OCI-LY7 (cell line): ENCODE measurements at regions not wholly inside any gene's neighbourhood (a gene's known extent, or its start where the extent isn't known, plus 50 kb on each side); places are given as distances from the start of the nearest gene placed in this dataset.
"Not testable (repeated sequence)": the region's sequence is repeated elsewhere in the genome, so short reads cannot be mapped to it uniquely, and the experiment has no call there.

Experiments used
- BruUV-seq: library from RNA; stranded (reverse); fragments of 400-500 nt; replicated peaks from 2 replicates; lab custom pipeline; 2021; lab: Mats Ljungman, UMichigan
- CTCF ChIA-PET: fragments of 300-600 bp; sonication (Branson Sonifier 250); formaldehyde crosslinking; loops from one replicate; lab custom pipeline; 2022; ENCODE audit warnings: antibody characterized with exemption; ENCODE audit not compliant: unreplicated experiment; lab: Charles Lee
- POLR2A ChIA-PET: fragments of 300-600 bp; sonication (Branson Sonifier 250); formaldehyde crosslinking; loops from one replicate; lab custom pipeline; 2022; ENCODE audit warnings: antibody characterized with exemption; lab: Charles Lee
- DNase-seq: peaks from one replicate; pipeline ENCODE4 v3.0.0-alpha.2; 2015; ENCODE audit warnings: low spot score
- H2AFZ ChIP-seq: fragments of 200-600 bp; sonication (generic), shearing (Covaris generic); 2 replicates; pipeline ENCODE4 v1.6.1; 2014; ENCODE audit warnings: mild to moderate bottlenecking, antibody characterized with exemption, low read length, moderate library complexity
- H3K27ac ChIP-seq: fragments of 200-600 bp; sonication (generic); 2 replicates; pipeline ENCODE4 v1.5.1; 2014; ENCODE audit warnings: mixed run types, low read depth, mild to moderate bottlenecking, moderate library complexity, low read length, inconsistent platforms; ENCODE audit not compliant: poor library complexity, severe bottlenecking
- H3K36me3 ChIP-seq: fragments of 200-600 bp; sonication (generic); 2 replicates; pipeline ENCODE4 v1.6.1; 2014; ENCODE audit warnings: mild to moderate bottlenecking, antibody characterized with exemption, low read length, moderate library complexity, mixed read lengths; ENCODE audit not compliant: insufficient read depth
- H3K4me1 ChIP-seq: fragments of 200-600 bp; sonication (generic); 2 replicates; pipeline ENCODE4 v1.5.1; 2014; ENCODE audit warnings: mild to moderate bottlenecking, low read length; ENCODE audit not compliant: insufficient read depth, poor library complexity, severe bottlenecking
- H3K4me2 ChIP-seq: fragments of 200-600 bp; sonication (generic); 2 replicates; pipeline ENCODE4 v1.6.1; 2014; ENCODE audit warnings: mild to moderate bottlenecking, low read length
- H3K4me3 ChIP-seq: fragments of 200-600 bp; sonication (generic); 2 replicates; pipeline ENCODE4 v1.5.1; 2014; ENCODE audit warnings: mild to moderate bottlenecking, low read depth, low read length; ENCODE audit not compliant: poor library complexity, severe bottlenecking
- H3K79me2 ChIP-seq: fragments of 200-600 bp; sonication (generic); 2 replicates; pipeline ENCODE4 v1.6.1; 2016; ENCODE audit warnings: low read depth, mild to moderate bottlenecking, low read length, moderate library complexity, mixed read lengths; ENCODE audit not compliant: insufficient read depth
- H3K9me2 ChIP-seq: fragments of 200-600 bp; sonication (generic); 2 replicates; pipeline ENCODE4 v1.6.1; 2016; ENCODE audit warnings: mild to moderate bottlenecking, low read length, mixed read lengths; ENCODE audit not compliant: insufficient read depth
- H3K9me3 ChIP-seq: fragments of 200-600 bp; sonication (generic); 2 replicates; pipeline ENCODE4 v1.6.1; 2014; ENCODE audit warnings: mild to moderate bottlenecking, mixed run types, low read length, mixed read lengths
- H4K20me1 ChIP-seq: fragments of 200-600 bp; sonication (generic); 2 replicates; pipeline ENCODE4 v1.6.1; 2014; ENCODE audit warnings: mild to moderate bottlenecking, antibody characterized with exemption, low read length, moderate library complexity, mixed read lengths; ENCODE audit not compliant: insufficient read depth
- CTCF ChIP-seq: fragments of 200-600 bp; sonication (generic); conservative IDR thresholded peaks from 2 replicates; pipeline ENCODE4 v1.5.1; 2014; ENCODE audit warnings: mild to moderate bottlenecking, antibody characterized with exemption, low read length, moderate library complexity, mixed read lengths
- EZH2phosphoT487 ChIP-seq: fragments of 200-600 bp; sonication (generic); IDR thresholded peaks from 2 replicates; pipeline ENCODE4 v1.6.1; 2018; ENCODE audit warnings: low read depth, borderline replicate concordance, mild to moderate bottlenecking, mixed run types, antibody characterized with exemption, low read length, moderate library complexity, mixed read lengths
- intact Hi-C: fragments of 100-400 bp; cut with micrococcal nuclease; formaldehyde crosslinking; loops from one replicate; pipeline ENCODE4 v1.10.0; 2022; ENCODE audit not compliant: unreplicated experiment

DNA sequence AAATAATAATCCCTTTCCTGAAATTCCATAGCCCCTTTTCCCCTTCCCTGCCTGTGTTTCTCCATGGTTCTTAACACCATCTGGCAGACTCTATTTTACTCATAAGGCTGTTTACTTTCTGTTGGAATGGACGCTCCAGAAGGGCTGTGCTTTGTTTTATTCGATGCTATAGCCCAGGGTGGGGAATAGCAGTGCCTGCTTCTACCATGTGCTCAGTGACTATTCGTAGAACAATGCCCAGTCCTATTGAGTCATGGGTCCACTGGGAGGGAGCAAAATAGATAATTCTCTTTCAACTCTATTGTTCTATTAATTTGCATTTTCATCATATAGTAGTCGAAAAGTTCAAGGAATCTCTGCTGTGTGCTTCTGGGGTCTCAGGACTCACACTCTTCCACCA is 565.1 kb downstream of the C6orf118 start:
- no TSS peak for BruUV-seq
- H3K9me3 ChIP-seq, result no peaks in the 10 kb centered on the region
- no peak overlapping the region for H3K4me3 ChIP-seq
- intact Hi-C loops, result no loop called here
- no peak for DNase-seq
- CTCF ChIA-PET, result no interaction called here
- H3K4me2 ChIP-seq, result no peak overlapping the region
- H4K20me1 ChIP-seq, result no peaks in the 10 kb centered on the region
- no peaks in the 10 kb centered on the region for H3K36me3 ChIP-seq
- H2AFZ ChIP-seq, result no peak overlapping the region
- H3K27ac ChIP-seq, result no peak overlapping the region
- H3K9me2 ChIP-seq, result no peaks in the 10 kb centered on the region
- no peaks in the 10 kb centered on the region for H3K4me1 ChIP-seq
- TF ChIP-seq EZH2phosphoT487 (no peak), CTCF (no peak)
- H3K79me2 ChIP-seq, result no peaks in the 10 kb centered on the region
- POLR2A ChIA-PET, result no interaction called here

GRCh38 chr6:164741938-164742451 is 567.4 kb downstream of the C6orf118 start:
- Histone ChIP-seq H4K20me1 (no peaks in the 10 kb centered on the region), H3K4me1 (no peaks in the 10 kb centered on the region), H3K9me2 (no peaks in the 10 kb centered on the region), H3K4me3 (no peak overlapping the region), H3K9me3 (no peaks in the 10 kb centered on the region), H3K79me2 (no peaks in the 10 kb centered on the region), H3K27ac (no peak overlapping the region), H3K4me2 (no peak overlapping the region), H2AFZ (no peak overlapping the region), H3K36me3 (no peaks in the 10 kb centered on the region)
- no TSS peak for BruUV-seq
- CTCF ChIA-PET, result no interaction called here
- intact Hi-C loops, result no loop called here
- POLR2A ChIA-PET, result no interaction called here
- no peak for DNase-seq
- TF ChIP-seq EZH2phosphoT487, result no peak
- no peak for TF ChIP-seq CTCF

GRCh38 chr6:164736090-164736489 is 573.3 kb downstream of the C6orf118 start:
- H3K9me2 ChIP-seq, POLR2A ChIA-PET, BruUV-seq, H3K4me1 ChIP-seq, H3K9me3 ChIP-seq, H3K27ac ChIP-seq, H3K4me2 ChIP-seq, CTCF ChIA-PET, H4K20me1 ChIP-seq, H3K36me3 ChIP-seq, H2AFZ ChIP-seq, DNase-seq, H3K4me3 ChIP-seq, H3K79me2 ChIP-seq, intact Hi-C loops: not testable (repeated sequence)
